ENCODE measurements at regions not wholly inside any gene's neighbourhood (a gene's known extent, or its start where the extent isn't known, plus 50 kb on each side); places are given as distances from the start of the nearest gene placed in this dataset.
"Not testable (repeated sequence)": the region's sequence is repeated elsewhere in the genome, so short reads cannot be mapped to it uniquely, and the experiment has no call there.

DNA sequence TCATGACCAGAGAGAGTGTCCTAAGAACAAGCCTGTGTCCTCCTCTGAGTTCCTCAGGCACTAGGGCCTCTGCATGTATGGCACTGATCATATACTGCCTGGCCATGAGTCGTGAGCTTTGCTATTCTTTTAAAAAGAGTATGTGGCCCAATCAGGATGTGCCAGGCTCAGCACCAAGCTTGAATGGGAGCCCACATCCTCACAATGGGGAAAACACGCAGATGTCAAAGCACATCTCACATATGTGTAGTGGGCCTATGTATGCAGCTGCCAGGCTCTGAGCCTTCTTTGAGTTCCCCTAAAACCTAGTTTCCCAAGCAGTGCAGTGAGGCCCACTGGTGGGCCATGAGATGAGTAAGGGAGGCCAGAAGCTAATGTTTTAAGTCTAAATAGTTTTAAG lies 69.9 kb upstream of the SLC1A4 start:
- DNase-seq (ENCODE audit: low read depth), result no peak

DNA sequence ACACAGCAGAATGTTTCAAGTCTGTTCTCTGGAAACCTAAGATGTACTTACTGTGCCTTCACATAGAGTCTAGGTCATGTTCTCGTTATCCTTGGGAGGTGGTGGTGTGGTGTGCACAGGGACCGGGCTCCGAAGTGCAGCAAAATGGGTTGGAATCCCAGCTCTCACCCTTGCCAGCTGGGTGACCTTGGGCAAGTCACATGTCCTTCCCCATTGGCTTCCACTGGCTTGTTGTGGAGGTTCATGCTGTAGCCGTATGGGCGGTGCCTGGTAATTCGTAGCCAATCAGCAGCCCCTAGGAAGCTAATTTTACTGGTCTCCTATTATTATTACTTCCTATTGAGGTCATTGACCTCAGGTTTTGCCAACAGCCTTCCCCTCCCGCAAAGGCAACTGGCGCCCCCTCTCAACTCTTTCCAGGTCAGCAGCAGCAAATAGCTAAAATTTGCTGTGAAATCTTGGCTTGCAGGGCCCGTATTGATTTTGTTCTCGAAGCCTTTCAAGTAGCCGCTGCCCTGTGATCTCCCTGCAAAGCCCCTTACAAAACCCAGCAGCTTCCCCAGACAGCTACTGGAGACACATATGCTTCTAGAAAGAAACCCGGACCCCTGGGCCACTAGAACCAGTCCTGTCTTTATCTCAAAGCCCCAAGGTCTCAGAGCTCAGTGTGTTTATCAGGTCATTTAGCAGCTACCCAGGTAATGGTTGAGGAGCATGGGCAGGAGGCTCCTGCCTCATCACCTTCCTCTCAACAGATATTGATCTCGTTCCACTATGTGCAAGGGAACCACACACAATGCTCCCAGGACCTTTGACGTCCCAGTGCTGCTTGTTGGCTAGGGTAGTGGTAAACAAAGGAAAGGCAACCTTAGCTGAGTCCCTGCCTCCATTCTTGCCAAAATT lies 66.5 kb upstream of the SLC1A4 start:
- DNase-seq (ENCODE audit: low read depth), result no peak

DNA sequence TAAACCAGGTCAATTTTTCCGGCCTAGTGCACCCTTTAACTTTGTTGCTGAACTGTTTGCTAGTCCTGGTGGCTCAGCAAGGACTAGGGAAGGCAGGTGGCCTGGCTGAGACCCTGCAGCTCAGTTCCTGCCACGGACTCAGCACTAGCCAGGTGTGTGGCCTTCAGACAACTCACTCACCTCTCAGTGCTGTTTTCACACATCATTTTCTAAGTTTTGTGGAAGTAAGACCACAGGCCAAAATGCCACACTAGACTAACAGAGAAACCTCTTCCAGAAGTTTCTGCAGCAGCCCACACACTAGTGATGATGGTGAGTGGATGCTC lies 65.9 kb upstream of the SLC1A4 start:
- DNase-seq (ENCODE audit: low read depth), result no peak

DNA sequence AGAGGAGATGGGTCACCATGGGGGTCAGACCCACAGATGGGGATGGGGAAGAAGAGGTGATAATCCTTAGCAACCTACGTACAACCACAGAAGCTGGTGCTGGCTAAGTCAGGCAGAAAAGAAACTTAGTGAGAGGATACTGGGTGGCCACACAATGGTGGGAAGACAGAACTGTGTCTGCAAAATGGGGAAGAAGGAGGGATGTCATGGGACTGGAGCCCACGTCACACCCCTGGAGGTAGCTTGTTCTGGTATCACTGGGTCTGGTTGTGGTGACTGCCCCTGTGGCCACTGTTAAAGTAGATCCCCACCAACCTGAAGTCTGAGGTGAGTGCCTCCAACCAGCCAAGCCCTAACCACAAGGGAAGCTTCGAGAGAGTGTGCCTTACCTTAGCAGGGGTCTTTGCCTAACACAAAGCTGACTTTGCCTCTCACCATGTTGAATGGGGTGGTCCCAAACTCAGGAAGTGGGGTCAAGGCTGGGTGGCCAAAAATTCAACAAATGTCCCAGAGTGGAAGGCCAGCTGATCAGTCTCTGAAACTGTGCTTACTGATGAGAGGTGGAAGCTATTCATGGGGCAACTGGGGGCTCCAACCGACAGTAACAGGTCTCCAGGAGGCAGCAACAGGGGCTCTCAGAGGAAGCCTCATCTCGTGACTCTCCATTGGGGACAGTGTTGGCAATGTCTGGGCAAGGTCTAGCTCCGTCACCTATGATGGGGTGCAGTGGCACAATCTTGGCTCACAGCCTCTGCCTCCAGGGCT lies 64.8 kb upstream of the SLC1A4 start:
- DNase-seq (ENCODE audit: low read depth), result no peak

DNA sequence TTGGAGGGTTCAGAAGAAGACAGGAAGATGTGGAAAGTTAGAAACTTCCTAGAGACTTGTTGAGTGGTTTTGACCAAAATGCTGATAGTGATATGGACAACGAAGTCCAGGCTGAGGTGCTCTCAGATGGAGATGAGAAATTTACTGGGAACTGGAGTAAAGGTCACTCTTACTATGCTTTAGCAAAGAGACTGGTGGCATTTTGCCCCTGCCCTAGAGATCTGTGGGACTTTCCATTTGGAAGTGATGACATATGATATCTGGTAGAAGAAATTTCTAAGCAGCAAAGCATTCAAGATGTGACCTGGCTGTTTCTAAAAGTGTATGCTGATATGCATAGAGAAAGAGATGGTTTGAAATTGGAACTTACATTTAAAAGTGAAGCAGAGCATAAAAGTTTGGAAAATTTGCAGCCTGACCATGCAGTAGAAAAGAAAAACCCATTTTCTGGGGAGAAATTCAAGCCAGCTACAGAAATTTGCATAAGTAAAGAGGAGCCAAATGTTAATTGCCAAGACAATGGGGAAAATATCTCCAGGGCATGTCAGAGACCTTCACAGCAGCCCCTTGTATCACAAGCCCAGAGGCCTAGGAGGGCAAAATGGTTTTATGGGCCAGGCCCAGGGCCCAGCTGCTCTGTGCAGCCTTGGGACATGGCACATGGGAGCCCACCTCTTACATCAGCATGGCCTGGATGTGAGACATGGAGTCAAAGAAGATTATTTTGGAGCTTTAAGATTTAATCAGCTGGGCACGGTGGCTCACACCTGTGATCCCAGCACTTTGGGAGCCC lies 63.1 kb upstream of the SLC1A4 start:
- not testable (repeated sequence) for DNase-seq (ENCODE audit: low read depth)

DNA sequence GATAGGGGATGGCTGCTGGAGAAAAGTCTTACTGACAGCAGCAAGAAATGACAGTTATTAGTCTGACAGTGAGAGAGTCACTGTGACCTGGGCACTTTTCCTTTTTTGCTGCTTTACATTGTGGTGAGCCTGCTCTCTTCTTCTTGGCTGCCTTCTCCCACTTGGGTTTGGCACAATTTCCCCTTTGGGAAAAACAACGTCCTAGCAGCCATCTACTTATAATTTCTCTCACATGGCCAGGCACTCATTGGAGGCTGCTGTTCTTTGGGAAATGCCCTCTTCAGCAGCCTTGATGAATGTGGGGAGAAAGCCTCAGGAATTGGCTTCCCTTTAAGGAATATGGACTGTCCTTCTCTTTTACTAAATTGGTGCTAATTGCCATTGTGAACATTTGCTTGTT lies 60.4 kb upstream of the SLC1A4 start:
- DNase-seq (ENCODE audit: low read depth), result no peak

DNA sequence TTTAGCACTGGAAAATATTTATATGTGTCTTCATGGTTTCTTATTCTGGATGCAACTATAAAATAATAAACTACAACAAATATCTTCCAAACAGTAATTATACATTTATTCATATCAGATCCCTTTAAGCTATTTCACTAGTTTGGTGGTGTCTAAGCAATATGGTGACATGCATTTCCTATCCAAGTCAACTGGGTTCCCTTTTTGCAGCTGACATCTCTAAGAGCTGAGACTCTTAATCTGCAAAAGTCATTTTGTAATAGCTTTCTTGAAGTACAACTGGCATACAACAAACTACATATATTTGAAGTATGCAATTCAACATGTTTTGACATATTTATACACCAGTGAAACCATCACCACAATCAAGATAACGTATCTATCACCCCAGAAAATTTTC lies 59.9 kb upstream of the SLC1A4 start:
- no peak for DNase-seq (ENCODE audit: low read depth)

DNA sequence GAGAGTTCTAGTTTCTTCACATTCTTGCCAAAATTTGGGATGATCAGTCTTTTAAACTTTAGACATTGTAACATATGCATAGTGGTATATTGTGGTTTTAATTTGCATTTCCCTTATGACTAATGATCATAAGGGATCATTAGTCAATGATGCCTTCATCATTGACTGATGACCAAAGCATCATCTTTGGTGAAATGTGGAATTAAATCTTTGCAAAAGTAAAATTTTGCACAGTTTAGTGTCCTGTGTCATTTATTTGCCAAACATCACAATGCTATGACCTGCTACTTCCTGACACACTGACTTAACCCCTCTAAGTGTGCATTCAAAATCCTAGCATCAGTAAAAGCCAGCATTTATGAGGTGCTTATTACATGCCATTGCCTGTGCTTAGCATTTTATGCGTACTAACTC lies 58.9 kb upstream of the SLC1A4 start:
- no peak for DNase-seq (ENCODE audit: low read depth)

DNA sequence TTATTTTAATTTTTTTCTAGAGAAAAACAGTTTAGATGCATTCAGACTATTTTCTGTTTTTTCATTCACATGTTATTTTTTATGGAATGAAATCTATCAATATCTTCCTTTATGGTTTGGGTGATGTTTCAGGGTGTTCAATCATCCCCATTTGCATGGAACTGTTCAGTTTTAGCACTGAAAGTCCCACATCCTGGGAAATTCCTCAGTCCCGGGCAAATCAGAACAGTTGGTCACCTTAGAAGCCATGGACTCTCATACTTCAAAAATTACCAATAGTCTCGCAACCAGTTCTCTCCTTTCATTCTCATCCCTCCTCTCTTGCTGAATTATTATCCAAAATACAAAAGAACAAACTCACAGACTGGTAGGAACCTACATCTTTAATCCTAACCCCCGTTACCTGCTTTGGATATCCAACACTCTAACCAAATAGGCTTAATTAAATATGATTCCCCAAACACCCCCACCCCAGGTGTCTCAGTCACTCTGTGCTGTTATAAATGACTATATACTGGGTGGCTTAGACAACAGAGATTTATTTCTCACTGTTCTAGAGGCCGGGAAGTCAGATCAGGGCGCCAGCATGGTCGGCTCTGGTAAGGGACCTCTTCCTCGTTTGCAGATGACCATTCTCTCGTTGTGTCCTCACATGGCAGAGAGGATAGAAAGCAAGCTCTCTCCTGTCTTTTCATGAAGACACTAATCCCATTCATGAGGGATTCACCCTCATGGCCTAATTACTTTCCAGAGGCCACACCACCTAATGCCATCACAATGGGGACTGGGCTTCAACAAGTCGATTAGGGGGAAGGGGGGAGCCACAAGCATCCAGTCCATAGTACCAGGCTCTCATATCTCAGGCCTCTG lies 57.7 kb upstream of the SLC1A4 start:
- no peak for DNase-seq (ENCODE audit: low read depth)

DNA sequence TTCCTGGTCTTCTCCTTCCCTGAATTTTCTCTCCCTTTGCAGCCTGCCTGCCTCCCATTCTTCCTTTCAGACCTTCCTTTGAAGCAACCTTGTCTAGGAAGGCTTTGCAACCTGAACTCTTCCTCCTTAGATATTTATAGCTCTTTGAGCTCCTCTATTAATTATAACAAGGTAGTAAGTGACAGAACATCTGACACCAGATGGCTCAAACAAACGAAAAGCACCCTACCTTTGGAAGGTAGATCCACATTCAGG lies 57.2 kb upstream of the SLC1A4 start:
- no peak for DNase-seq (ENCODE audit: low read depth)

DNA sequence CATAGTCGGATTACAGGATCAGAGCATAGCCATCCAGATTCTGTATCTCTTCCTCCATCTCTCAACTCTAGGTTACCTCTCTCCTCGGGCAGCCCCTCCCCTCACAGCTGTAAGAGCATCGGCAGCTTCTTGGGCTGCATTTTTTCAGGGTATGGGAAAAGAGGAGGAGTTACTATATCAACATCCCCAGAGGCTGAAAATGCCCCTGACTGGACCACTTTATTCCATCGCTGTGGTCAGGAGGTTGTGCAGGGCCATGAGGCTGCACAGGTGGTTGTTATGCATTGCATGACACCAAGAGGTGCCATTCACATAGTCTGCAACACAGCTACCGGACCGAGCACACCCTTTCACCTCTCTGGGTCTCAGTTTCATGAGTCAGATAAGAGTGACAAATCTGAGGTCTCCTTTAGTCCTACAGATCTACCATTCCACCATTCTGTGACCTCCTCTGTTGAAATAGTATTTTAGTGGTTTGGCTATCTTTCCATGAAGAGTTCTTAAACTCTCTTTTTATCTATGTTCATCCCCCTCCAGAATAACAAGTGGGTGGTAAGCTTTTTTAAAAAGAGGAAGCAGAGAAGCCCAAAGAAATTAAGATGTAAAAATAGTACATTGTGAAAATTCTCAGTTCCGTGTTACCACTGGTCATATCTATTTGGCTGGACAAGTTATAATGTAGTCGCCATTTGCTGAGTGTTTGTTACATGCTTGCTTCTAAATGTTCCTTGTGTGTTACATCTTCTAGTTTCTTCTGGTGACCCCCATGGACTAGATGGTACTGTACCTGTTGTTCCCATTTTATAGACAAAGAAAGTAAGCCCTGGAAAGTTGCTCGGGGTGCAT lies 56.6 kb upstream of the SLC1A4 start:
- DNase-seq (ENCODE audit: low read depth), result no peak

DNA sequence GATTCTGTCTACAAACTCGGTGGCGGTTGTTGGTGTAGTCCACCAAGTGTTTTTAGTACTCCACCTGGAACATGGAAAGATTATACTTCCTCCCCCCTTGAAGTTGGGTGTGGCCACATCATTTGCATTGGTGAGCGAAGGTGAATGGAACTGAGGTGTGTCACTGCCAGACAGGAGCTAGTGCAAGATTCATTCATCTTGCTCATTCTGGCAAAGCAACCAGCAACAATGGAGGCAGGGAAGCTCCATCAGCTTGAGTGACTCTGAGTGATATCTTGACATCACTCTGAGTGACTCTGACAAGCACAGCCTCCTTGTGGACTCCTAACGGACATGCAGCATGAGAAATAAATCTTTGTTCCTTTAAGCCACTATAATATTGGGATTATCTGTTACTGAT lies 54.7 kb upstream of the SLC1A4 start:
- no peak for DNase-seq (ENCODE audit: low read depth)

DNA sequence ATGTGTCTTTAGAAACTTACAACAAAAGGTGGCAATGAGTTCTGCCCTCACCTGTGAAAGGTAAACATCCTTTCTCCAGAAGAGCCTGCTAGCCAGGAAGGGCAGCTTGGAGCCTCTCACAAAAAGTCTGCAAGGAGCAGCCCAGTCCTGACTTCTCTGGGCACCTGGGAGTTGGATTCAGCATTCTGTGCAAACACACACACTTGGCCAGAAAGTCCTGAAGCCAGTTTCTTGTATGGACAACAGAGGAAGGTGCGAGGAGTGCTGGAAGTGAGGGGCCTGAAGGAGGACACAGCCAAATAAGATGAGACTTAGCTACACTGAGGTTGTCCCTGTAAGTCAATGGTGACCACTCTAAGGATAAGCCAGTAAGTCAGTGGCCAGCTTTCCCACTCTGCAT lies 52.4 kb upstream of the SLC1A4 start:
- no peak for DNase-seq (ENCODE audit: low read depth)

DNA sequence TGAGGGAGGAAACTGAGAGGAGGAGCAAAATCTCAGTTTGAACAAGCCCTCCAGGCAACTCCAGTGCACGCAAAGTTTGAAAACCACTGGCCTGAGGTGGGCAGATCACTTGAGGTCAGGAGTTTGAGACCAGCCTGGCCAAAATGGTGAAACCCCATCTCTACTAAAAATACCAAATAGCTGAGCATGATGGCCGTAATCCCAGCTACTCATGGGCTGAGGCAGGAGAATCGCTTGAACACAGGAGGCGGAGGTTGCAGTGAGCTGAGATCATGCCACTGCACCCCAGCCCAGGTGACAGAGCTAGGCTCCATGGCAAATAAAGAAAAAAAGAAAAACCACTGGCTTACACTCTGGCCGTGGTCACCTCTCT lies 51.9 kb upstream of the SLC1A4 start:
- not testable (repeated sequence) for DNase-seq (ENCODE audit: low read depth)

DNA sequence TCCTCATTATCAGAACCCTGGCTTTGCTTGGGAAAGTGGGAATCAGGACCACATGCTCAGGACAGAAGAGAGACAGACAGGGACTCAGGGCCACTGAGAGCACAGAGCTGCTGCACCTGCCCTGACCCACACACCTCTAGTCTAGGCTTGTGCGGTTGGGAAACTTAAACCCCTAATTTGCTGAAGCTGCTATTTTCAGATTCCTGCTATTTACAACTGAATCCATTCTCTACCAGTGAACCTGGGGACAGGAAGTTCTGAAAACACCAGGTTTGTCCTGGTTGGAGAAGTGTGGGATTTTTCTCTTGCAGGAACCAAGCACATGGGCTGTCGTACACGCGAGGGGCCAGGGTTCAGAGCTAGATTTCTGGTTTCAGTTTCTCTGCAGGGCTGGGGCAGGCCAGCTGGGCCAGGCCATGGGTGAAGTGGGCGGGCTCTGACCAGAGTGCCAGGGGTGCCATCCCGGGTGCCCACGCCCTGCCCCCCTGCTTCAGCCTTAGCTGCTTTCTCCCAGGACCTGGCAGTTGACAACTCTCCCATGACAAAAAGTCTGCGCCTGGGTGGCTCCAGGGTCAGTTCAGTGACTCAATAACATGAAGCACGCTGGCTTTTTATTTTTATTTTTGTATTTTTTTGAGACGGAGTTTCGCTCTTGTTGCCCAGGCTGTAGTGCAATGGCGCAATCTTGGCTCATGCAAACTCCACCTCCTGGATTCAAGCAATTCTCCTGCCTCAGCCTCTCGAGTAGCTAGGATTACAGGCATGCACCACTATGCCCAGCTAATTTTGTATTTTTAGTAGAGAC lies 51.3 kb upstream of the SLC1A4 start:
- no peak for DNase-seq (ENCODE audit: low read depth)

DNA sequence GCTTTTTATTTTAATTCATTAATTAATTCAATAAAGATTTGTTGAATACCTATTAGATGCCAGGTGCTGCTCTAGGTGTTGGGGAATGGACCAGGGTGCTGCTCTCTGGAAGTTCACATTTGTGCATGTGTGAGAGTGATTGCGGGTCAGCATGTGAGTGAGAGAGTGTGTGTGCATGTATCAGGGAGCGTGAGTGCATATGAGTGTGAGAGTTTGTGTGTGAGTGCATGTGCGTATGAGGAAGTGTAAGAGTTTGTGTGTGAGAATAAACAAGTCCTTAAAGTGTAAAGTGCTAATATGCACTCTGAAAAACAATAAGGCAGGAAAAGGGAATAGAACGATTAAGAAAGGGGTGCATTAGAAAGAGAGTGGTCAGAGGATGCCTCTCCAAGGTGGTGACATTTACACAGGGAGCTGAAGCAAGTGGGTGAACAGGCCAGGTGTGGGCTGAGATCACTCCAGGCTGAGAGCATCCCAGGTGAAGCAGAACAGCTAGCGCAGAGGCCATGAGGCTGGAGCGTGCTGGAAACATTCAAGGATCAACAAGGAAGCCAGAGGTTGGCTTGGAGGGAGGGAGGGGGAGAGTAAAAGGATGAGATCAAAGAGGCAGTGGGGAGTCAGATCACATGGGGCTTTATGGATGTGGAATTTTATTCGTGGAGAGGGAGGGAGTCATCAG lies 50.5 kb upstream of the SLC1A4 start:
- no peak for DNase-seq (ENCODE audit: low read depth)

DNA sequence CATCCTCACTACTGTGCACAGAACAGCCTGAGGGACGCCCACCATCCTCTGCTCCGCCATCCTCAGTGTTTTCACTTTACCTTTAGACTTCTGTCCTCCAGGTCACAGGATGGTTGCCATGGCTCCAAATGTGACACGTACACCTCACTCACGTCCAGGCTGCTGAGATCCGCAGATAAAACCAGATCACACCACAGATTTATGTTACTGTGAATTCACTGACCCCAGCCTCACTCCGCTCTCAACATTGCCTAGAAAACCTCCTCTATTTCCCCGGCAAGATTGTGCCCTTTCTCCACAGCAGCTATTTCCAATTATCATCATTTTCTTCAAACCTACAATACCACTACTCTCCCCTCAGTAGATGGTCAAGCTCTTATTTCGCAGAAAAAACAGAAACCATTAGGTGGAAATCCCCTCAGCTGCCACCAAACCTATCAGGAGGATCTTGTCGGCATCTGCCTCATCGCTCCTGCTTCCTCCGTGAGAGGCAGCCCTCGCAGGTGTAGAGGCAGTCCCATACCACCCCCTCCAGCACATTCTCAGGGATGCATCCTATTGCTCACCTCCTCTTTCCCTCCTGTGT lies 49.8 kb upstream of the SLC1A4 start:
- DNase-seq (ENCODE audit: low read depth), result no peak
